ENCODE measurements at regions not wholly inside any gene's neighbourhood (a gene's known extent, or its start where the extent isn't known, plus 50 kb on each side); places are given as distances from the start of the nearest gene placed in this dataset.

- TF ChIP-seq, protein P1, sequence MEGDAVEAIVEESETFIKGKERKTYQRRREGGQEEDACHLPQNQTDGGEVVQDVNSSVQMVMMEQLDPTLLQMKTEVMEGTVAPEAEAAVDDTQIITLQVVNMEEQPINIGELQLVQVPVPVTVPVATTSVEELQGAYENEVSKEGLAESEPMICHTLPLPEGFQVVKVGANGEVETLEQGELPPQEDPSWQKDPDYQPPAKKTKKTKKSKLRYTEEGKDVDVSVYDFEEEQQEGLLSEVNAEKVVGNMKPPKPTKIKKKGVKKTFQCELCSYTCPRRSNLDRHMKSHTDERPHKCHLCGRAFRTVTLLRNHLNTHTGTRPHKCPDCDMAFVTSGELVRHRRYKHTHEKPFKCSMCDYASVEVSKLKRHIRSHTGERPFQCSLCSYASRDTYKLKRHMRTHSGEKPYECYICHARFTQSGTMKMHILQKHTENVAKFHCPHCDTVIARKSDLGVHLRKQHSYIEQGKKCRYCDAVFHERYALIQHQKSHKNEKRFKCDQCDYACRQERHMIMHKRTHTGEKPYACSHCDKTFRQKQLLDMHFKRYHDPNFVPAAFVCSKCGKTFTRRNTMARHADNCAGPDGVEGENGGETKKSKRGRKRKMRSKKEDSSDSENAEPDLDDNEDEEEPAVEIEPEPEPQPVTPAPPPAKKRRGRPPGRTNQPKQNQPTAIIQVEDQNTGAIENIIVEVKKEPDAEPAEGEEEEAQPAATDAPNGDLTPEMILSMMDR (IDR thresholded peaks at IDR 0.05) = no peak
- TF ChIP-seq EZH2 (IDR thresholded peaks at IDR 0.05; ENCODE audit: borderline replicate concordance, insufficient read depth, low read depth, low read length, poor library complexity, severe bottlenecking) = no peak
Observed at GRCh38 chr10:4170181-4170580, 385.2 kb upstream of the KLF6 start.

Measured in B cell (primary cell).